ENCODE measurements at regions not wholly inside any gene's neighbourhood (a gene's known extent, or its start where the extent isn't known, plus 50 kb on each side); places are given as distances from the start of the nearest gene placed in this dataset.
A peak's percentile ranks its signal among the peaks of the same experiment; 100 is the strongest.
"Not testable (repeated sequence)": the region's sequence is repeated elsewhere in the genome, so short reads cannot be mapped to it uniquely, and the experiment has no call there.

- DNase-seq (ENCODE audit: low spot score) (no peak), FAIRE-seq (no peak)
Measured at GRCh38 chr6:40887079-40887791, 151.8 kb downstream of the UNC5CL start.

- DNase-seq (ENCODE audit: low spot score) = no peak
- no peak for FAIRE-seq
Measured at GRCh38 chr6:40885139-40885774, 153.8 kb downstream of the UNC5CL start.

DNA sequence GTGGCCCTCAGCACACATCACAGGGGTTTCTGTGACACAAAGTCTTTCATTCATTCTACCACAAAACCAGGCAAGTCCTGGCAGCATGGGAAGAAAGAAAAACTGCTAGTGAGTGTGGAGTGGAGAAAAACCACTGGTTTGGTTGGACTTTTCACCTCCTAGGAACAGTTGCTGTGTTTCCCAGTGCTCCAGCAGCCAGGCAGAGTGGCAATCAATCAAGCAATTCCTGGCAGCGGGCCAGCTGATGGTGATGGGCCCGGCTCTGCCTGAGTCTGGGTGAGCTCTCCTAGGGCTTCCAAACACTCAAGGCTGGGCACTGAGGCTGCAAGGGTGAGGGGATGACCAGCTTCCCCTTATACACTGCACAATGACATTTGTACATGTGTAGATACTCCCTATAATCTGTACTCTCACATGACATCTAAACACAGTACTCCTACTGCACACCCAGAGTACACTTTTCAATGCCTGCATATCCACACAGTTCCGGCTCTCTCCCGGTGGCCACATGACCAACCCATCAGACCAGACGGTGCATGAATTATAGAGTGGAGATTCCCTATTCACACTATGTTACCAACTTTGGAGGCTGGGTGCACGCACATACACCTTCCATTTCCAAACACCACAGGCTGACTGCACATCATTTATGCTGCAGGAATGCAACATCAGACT is 156.6 kb downstream of the UNC5CL start:
- DNase-seq (ENCODE audit: low spot score) (no peak), FAIRE-seq (no peak)

- DNase-seq (ENCODE audit: low spot score) (no peak), FAIRE-seq (no peak)
Measured at GRCh38 chr6:40881501-40881900, 157.5 kb downstream of the UNC5CL start.

- DNase-seq (ENCODE audit: low spot score) (no peak), FAIRE-seq (no peak)
Measured at GRCh38 chr6:40880906-40881305, 158.1 kb downstream of the UNC5CL start.

GRCh38 chr6:40879169-40879568 is 159.9 kb downstream of the UNC5CL start:
- FAIRE-seq = no peak
- DNase-seq (ENCODE audit: low spot score) = no peak

DNA sequence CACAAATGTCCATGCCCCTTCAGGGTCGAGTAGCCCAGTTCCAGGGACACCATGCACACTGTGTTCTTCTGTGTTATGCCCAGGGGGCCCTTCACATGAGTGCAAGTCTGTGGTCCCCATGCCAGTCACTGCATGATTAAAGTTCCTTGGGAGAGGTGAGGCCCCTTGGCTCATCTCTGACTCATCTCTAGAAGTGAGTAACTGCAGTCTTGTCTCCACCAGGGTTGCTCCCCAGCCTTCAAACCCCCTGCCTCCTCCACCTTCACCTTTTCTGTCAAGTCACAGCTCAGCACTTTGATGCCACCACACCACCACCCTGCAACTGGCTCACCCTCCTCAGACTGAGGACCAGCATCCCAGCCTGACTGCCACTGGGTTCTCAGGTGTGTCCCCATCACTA is 161.7 kb downstream of the UNC5CL start:
- FAIRE-seq (no peak), DNase-seq (ENCODE audit: low spot score) (peak; percentile 42)

DNA sequence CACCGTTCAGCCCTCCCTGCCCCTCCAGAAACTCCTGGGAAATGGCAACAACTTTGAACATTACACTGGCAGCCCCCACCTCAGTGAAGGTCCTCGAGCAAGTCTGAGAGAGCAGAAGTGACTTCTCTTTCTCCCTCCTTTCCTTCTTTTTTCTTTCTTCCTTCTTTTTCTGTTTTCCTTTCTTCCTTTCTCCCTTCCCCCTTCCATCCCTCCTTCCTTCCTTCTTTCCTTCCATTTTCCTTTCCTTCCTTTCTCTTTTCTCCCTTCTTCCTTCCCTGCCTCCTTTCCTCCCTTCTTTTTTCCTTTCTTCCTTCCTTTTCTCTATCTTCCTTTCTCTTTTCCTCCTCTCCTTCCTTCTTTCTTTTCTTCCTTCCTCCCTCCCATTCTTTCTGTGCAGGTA is 162.7 kb downstream of the UNC5CL start:
- no peak for FAIRE-seq
- no peak for DNase-seq (ENCODE audit: low spot score)

DNA sequence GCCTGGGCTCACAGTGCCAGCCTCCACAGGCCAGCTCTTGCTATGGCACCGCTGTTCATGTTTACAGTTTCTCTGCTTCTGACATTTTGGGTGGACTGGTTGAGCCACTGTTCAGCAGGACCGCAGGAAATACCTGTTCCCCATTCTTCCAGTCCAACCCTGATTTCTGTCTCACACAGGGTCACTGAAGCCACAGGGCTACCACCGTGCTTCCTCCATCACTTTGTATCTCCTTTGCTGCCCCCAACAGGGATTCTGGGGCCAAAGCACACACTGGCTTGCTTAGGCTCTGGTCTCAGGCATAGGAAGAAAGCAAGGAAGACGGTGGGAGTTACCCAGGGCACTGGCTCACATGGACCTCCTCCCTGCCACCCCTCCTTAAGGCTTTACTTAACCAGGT is 164.5 kb downstream of the UNC5CL start:
- FAIRE-seq (no peak), DNase-seq (ENCODE audit: low spot score) (no peak)

DNA sequence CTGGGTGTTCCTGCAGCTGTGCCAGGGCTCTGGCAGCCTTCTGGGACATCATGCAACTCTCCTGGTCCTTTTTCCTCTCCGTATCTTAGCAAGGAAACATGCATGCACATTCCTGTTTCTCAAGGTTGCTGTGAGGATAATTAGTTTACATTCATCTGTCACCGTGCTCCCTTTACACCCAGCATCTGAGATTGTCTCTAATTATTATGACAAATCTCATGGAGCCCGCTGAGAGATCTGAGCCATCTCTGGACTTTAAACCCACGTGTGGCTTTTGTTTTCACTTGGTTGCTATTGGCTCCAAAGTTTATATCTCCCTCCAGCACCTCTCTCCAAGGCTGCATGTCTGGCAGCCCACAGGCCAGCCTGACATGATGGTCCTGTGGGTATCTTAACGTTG is 167.6 kb downstream of the UNC5CL start:
- no peak for FAIRE-seq

DNA sequence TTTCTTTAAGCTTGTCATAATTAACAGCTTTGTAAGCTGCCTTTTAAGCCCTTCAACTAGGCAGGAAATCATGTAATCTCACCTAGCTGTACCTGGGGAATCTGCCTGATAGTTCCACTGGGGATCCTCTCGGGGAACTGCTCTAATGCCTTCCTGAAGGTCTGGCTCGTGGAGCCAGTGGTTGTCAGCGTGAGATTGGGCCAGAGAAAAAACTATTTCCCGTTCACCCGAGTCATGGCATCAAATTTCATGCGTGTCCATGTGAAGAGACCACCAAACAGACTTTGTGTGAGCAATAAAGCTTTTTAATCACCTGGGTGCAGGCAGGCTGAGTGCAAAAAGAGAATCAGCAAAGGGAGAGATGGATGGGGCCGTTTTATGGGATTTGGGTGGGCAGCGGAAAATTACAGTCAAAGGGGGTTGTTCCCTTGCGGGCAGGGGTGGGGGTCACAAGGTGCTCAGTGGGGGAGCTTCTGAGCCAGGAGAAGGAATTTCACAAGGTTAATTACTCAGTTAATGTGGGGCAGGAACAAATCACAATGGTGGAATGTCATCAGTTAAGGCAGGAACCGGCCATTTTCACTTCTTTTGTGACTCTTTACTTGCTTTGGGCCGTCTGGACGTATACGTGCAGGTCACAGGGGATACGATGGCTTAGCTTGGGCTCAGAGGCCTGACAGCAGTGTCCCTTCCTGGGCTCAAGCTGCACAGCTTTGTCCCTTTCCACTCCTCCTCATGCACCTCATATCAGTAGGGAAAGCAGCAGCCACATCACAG is 170.7 kb downstream of the UNC5CL start:
- not testable (repeated sequence) for DNase-seq (ENCODE audit: low spot score); FAIRE-seq

More for the DNA sequence above, 167.6 kb downstream of the UNC5CL start:
- no peak for DNase-seq (ENCODE audit: low spot score)

GRCh38 chr6:40867527-40867926 is 171.5 kb downstream of the UNC5CL start:
- FAIRE-seq; DNase-seq (ENCODE audit: low spot score): not testable (repeated sequence)

- FAIRE-seq; DNase-seq (ENCODE audit: low spot score): not testable (repeated sequence)
Measured at GRCh38 chr6:40865259-40865658, 173.8 kb downstream of the UNC5CL start.

DNA sequence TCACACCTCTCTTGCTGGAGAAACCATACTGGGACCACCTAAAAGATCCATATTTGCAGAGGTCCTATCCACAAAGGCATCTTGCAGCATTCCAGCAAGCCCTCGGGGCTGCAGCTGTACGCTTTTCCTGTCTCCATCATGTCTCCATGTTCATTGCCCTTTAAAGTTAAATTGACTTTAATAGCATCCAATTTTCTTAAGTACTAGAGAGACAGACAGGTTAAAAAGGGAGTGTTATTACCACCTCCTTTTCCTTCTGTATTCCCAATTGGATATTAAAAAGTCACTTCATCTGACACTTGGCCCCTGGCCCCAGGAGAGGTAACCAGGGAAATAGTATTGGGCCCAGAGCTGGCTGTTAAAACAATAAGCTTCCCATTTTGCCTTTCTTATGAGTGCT is 178.6 kb downstream of the UNC5CL start:
- DNase-seq (ENCODE audit: low spot score) (no peak), FAIRE-seq (no peak)

DNA sequence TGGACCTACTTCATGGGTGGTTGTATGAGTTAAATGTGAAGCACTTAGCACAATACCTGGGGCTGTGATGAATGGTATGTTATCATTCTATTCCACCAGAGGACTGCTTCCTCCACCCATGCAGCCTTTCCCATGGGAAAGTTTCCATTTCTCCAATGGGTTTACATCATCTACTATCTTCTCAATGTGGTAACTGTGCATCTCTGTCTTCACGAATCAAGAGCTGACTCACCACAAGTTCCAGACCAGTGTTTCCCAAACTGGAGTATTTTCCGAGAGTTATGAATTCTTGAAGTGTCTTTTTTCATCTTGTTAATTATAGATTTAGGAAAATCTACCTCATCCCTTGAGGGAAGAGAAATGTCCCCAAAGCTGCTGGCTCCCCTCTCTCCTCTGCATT is 182.8 kb downstream of the UNC5CL start:
- FAIRE-seq = no peak

GRCh38 chr6:40855168-40855880 is 183.7 kb downstream of the UNC5CL start:
- no peak for DNase-seq (ENCODE audit: low spot score)

More for the DNA sequence above, 182.8 kb downstream of the UNC5CL start:
- no peak for DNase-seq (ENCODE audit: low spot score)

DNA sequence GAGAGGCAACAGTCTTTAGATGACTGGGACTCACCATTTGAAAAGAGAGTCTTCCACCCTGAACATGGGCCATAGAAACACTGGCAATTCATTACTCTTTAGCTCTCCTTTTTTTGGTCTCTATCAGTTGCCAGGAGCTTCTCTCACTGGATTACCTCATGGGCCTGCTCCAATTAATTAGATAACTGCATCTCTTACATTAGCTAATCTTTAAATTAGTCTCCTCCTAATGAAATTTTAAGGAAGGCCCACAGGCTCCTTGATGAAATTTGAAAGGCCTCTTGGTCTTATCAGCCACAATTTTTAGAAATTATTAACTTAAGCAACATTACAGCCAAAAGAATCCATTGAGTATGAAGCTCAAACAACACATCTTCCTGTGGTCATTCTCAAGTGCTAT is 184.4 kb downstream of the UNC5CL start:
- FAIRE-seq = no peak
- DNase-seq (ENCODE audit: low spot score) = no peak

More at GRCh38 chr6:40855168-40855880, 183.7 kb downstream of the UNC5CL start:
- FAIRE-seq = no peak

- DNase-seq (ENCODE audit: low spot score) = no peak
- no peak for FAIRE-seq
Measured at GRCh38 chr6:40852779-40853373, 186.1 kb downstream of the UNC5CL start.

DNA sequence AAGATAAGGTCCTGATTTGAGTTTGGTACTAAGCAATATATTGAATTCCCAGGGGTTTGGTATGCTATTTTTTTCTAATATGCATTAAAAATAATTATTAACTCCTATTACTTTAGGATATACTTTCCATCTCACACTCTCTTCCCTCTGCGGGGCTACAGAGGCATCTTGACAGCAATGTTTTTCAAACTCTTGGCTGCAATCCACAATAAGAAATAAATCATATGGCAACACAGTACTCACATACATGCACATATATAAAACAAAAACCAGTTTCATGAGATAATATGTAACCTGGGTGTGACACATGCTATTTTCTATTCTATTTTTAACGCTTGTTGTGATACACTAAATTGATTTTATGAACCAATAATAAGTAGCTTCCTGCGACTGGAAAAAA is 189.5 kb downstream of the UNC5CL start:
- FAIRE-seq (no peak), DNase-seq (ENCODE audit: low spot score) (no peak)

DNA sequence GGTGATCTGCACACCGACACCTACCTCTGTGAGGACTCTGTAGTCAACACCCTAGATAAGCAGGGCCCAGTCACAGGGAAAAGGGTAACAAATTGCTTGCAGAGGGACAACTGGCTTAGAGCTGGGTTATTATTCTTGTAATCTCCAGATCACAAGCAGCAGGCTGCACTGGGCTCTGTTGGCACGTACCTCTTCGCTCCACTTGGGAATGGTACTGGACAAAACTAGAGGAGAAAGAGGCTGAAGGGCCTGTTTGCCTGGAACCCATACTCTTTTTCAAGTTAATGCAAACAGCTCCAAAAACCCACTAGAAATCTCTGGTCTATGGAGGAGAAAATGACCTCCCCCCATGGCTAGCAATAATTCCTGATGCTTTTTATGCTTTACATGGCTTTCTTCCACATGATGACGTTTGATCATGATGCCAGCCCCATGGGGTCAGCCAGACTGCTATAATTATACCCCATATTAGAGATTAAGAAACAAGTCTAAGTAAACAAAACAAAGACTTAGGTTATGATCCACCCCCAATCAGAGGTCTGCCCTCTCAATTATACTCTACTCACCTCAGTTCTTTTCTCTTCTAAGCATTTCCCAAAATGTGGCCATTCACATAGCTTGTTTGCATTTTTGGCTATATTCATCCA is 190.0 kb downstream of the UNC5CL start:
- DNase-seq (ENCODE audit: low spot score) (no peak), FAIRE-seq (no peak)

Measured in RCC 7860 (cell line).